Gastrocnemius medialis (tissue), 4 donors: ENCODE measurements at regions not wholly inside any gene's neighbourhood (a gene's known extent, or its start where the extent isn't known, plus 50 kb on each side); places are given as distances from the start of the nearest gene placed in this dataset.

ENCODE experiments used
- ATAC-seq, 2 donors: fragments of 150-250 bp; one replicate each; pipeline ENCODE4 v1.9.1; 2016
- DNase-seq, 2 donors: peaks; one replicate each; pipeline ENCODE4 v3.0.0-alpha.2; 2019
- H3K27ac ChIP-seq, 4 donors: fragments of 200-600 bp; sonication (generic); 1 replicate in 1 of 4; 2 replicates in 3 of 4; pipeline ENCODE4 v1.5.1; 2016 to 2018; ENCODE audit warnings: mild to moderate bottlenecking in 2 of 4, moderate library complexity in 1 of 4
- H3K27me3 ChIP-seq, 3 donors: fragments of 200-600 bp; sonication (generic) in 2 of 3; 1 replicate in 1 of 3; 2 replicates in 2 of 3; pipeline versions ENCODE4 v1.5.1 to v1.6.0; 2016 to 2019; ENCODE audit warnings: mild to moderate bottlenecking in 1 of 3, moderate library complexity in 1 of 3
- H3K36me3 ChIP-seq, 2 donors: fragments of 200-600 bp; sonication (generic) in 1 of 2; one replicate each; pipeline ENCODE4 v1.5.1; 2017 to 2018
- H3K4me1 ChIP-seq, 2 donors: fragments of 200-600 bp; sonication (generic) in 1 of 2; one replicate each; pipeline ENCODE4 v1.5.1; 2016 to 2017; ENCODE audit warnings: mild to moderate bottlenecking in 2 of 2
- H3K4me3 ChIP-seq, 4 donors: fragments of 200-600 bp; sonication (generic) in 3 of 4; 1 replicate in 1 of 4; 2 replicates in 3 of 4; pipeline ENCODE4 v1.5.1; 2016 to 2019; ENCODE audit warnings: mild to moderate bottlenecking in 2 of 4
- H3K9me3 ChIP-seq, 3 donors: fragments of 200-600 bp; sonication (generic) in 2 of 3; 1 replicate in 1 of 3; 2 replicates in 2 of 3; pipeline ENCODE4 v1.5.1; 2016 to 2019
- CTCF ChIP-seq, 5 experiments: fragments of 450-650 bp in 3 of 5; fragments of 200-600 bp in 2 of 5; sonication (generic) in 2 of 5; IDR thresholded peaks in 4 of 5; conservative IDR thresholded peaks in 1 of 5; 1 replicate in 4 of 5; 2 replicates in 1 of 5; pipeline ENCODE4 v1.5.1; 2016 to 2019; ENCODE audit warnings: antibody characterized with exemption in 5 of 5, mild to moderate bottlenecking in 3 of 5, moderate library complexity in 3 of 5
- POLR2A ChIP-seq, 2 donors: fragments of 450-650 bp; IDR thresholded peaks; one replicate each; pipeline ENCODE4 v1.6.1; 2017; ENCODE audit warnings: antibody characterized with exemption in 2 of 2, mild to moderate bottlenecking in 2 of 2, moderate library complexity in 2 of 2
- in situ Hi-C, 4 donors: fragments of 200-750 bp; cut with MboI; loops; one replicate each; pipeline versions ENCODE4 v1.15.0 to v1.8.0; 2017; ENCODE audit warnings: low sequenced_read_pairs in 4 of 4
- intact Hi-C: fragments of 100-400 bp; cut with DNase I; formaldehyde crosslinking; loops from one replicate; pipeline ENCODE4 v1.15.1; 2023; ENCODE audit warnings: low total_unique reads

GRCh38 chr5:66406761-66407336 is 189.3 kb upstream of the MAST4 start:
- no peaks in the 10 kb centered on the region for H3K36me3 ChIP-seq
- H3K4me3 ChIP-seq = no peak overlapping the region
- ATAC-seq (no peak), DNase-seq (no peak)
- TF ChIP-seq POLR2A (IDR thresholded peaks at IDR 0.05) (no peak), CTCF (IDR thresholded peaks at IDR 0.05 in 4 of 5, conservative IDR thresholded peaks at IDR 0.05 in 1 of 5) (no peak)
- no peaks in the 10 kb centered on the region for H3K4me1 ChIP-seq
- intact Hi-C loops (no loop called here), in situ Hi-C loops (no loop called here)
- no peaks in the 10 kb centered on the region for H3K9me3 ChIP-seq
- H3K27ac ChIP-seq = no peak overlapping the region
- no peaks in the 10 kb centered on the region for H3K27me3 ChIP-seq

- Histone ChIP-seq H3K4me1 (no peaks in the 10 kb centered on the region), H3K9me3 (no peaks in the 10 kb centered on the region), H3K27ac (no peak overlapping the region), H3K4me3 (no peak overlapping the region), H3K36me3 (no peaks in the 10 kb centered on the region), H3K27me3 (no peaks in the 10 kb centered on the region)
- intact Hi-C loops = no loop called here
- no peak for DNase-seq
- ATAC-seq = no peak
- in situ Hi-C loops = no loop called here
- no peak for TF ChIP-seq POLR2A (IDR thresholded peaks at IDR 0.05)
- TF ChIP-seq CTCF (IDR thresholded peaks at IDR 0.05 in 4 of 5, conservative IDR thresholded peaks at IDR 0.05 in 1 of 5) = no peak
These were observed 188.4 kb upstream of the MAST4 start for GRCh38 chr5:66407765-66408164.

GRCh38 chr5:66408576-66408975 is 187.6 kb upstream of the MAST4 start:
- H3K36me3 ChIP-seq = no peaks in the 10 kb centered on the region
- intact Hi-C loops = no loop called here
- H3K27ac ChIP-seq = no peak overlapping the region
- no peaks in the 10 kb centered on the region for H3K27me3 ChIP-seq
- H3K4me1 ChIP-seq = no peaks in the 10 kb centered on the region
- no peak for DNase-seq
- no peak for TF ChIP-seq CTCF (IDR thresholded peaks at IDR 0.05 in 4 of 5, conservative IDR thresholded peaks at IDR 0.05 in 1 of 5)
- TF ChIP-seq POLR2A (IDR thresholded peaks at IDR 0.05) = no peak
- in situ Hi-C loops = no loop called here
- ATAC-seq = no peak
- no peaks in the 10 kb centered on the region for H3K9me3 ChIP-seq
- no peak overlapping the region for H3K4me3 ChIP-seq

GRCh38 chr5:66410122-66410521 is 186.1 kb upstream of the MAST4 start:
- no peak for ATAC-seq
- DNase-seq = no peak

More at GRCh38 chr5:66410122-66410521, 186.1 kb upstream of the MAST4 start:
- Histone ChIP-seq H3K27me3 (no peaks in the 10 kb centered on the region), H3K4me3 (no peak overlapping the region), H3K9me3 (no peaks in the 10 kb centered on the region), H3K4me1 (no peaks in the 10 kb centered on the region), H3K27ac (no peak overlapping the region), H3K36me3 (no peaks in the 10 kb centered on the region)
- TF ChIP-seq POLR2A (IDR thresholded peaks at IDR 0.05) (no peak), CTCF (IDR thresholded peaks at IDR 0.05 in 4 of 5, conservative IDR thresholded peaks at IDR 0.05 in 1 of 5) (no peak)
- intact Hi-C loops (no loop called here), in situ Hi-C loops (no loop called here)
